ACHN (cell line): ENCODE measurements at regions not wholly inside any gene's neighbourhood (a gene's known extent, or its start where the extent isn't known, plus 50 kb on each side); places are given as distances from the start of the nearest gene placed in this dataset.

ENCODE experiments used
- DNase-seq: peaks from one replicate; pipeline ENCODE4 v3.0.0-alpha.2; 2015
- in situ Hi-C: cut with HindIII; loops from 2 replicates; pipeline ENCODE4 v1.10.0; 2017; ENCODE audit warnings: low sequenced_read_pairs, low pct_ligation_motif_present, low pct_unique_long_range_greater_than_20kb

DNA sequence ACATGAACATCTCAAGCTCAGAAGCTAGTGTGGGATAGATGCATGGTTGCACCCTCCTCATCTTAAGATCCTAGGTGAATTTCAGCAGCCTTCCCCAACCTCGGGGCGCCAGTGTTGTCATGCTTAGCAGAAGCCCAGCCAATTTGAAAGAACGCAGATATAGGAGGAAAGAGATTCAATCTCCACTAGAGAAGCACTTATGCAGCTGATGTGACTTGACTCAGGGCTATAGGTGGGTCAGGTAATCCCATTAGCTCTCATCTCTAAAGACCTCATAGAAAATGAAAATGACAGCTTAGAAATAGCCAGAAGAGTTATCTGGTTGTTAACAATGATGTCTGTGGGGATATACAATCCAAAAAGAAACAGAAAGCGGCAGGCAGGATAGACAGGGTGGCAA lies 310.5 kb downstream of the GPAM start:
- DNase-seq, result no peak
- in situ Hi-C loops, result no loop called here

DNA sequence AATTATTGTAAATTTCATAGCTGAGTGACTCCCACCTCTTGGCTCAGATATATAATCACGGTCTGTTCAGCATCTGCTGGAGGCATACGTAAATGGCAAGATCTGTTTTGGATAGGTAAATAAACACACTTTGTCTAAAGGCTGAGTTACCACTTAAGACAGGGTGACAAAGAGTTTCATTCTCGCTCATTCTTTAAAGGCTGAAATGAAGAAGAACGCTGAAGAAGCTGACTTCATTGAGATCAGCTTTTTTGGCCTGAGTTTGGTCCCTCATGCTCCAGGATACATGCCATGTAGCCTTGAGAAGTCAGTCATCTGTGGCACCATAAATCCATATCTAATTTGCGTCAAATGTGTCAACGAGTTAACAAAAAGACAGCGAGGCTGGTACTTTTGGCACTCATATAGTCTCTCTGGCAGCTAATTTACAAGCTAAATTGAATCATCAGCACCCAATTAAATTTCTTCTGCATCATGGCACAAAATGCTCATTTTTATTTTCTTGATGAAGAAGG lies 309.9 kb downstream of the GPAM start:
- DNase-seq, result no peak
- in situ Hi-C loops, result no loop called here

DNA sequence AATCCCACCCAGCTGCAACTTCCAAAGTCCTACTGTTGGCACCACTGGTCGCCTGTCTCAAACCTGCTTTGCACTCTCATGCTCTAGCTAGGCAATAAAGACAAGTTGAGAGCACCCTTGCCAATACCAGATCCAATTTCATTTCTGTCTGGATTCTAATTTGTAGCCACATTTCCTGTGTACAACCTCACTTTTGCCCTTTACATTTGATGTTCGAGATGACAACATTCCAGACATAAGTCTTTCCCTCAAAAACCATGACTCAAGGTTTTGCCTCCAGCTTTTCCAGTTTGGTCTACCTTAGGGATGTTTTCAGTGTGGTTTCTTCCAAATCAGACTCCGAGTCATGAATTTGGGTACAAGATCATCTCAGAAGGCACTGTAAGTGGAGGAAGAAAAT lies 309.0 kb downstream of the GPAM start:
- in situ Hi-C loops, result no loop called here

DNA sequence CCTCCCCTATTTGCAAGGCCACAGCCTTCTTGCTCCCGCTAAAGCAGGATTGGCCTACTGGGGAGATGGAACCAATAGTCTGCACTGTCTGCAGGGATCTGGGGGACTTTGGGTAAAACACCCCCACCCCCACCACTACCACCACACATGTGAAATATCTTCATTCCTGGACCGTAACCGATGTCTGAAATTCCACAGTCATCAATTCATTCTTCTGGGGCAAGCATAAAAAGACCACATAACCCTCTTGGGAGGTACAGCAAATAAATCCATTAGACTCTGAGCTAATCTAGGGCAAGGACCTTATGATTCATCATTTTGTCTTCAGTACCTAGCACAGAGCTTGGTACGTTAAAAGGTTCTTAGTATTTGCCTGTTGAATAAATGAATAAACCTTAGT lies 307.8 kb downstream of the GPAM start:
- in situ Hi-C loops, result no loop called here
- no peak for DNase-seq

More for the DNA sequence above, 309.0 kb downstream of the GPAM start:
- no peak for DNase-seq

DNA sequence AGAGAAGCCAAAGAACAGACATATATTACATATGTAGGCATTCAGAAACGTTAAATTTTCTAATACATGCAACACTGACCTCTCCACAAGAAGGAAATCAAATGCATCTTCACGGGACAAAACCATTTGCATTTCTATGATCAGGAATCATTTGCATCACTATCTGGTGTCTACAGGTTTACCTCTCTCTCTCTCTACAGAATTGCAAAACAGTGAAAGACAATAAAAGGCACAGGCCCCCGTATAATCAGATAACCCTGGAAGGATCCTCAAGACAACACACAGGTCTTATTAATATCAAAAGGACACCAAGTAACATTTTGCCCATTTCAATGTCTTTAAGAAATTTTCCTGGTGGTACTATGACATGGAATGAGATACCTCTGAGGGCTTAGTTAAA lies 306.3 kb downstream of the GPAM start:
- in situ Hi-C loops, result no loop called here
- DNase-seq, result no peak

- in situ Hi-C loops, result no loop called here
Observed at GRCh38 chr10:111879969-111880368, 303.6 kb downstream of the GPAM start.

GRCh38 chr10:111885046-111885445 lies 298.5 kb downstream of the GPAM start:
- in situ Hi-C loops, result no loop called here

More at GRCh38 chr10:111879969-111880368, 303.6 kb downstream of the GPAM start:
- no peak for DNase-seq

GRCh38 chr10:111885919-111886318 lies 297.6 kb downstream of the GPAM start:
- no peak for DNase-seq
- in situ Hi-C loops, result no loop called here

More at GRCh38 chr10:111885046-111885445, 298.5 kb downstream of the GPAM start:
- no peak for DNase-seq

- in situ Hi-C loops, result no loop called here
Observed at GRCh38 chr10:111887266-111887665, 296.3 kb downstream of the GPAM start.

GRCh38 chr10:111890046-111890445 lies 293.5 kb downstream of the GPAM start:
- no peak for DNase-seq
- in situ Hi-C loops, result no loop called here

More at GRCh38 chr10:111887266-111887665, 296.3 kb downstream of the GPAM start:
- DNase-seq, result no peak

- no peak for DNase-seq
- in situ Hi-C loops, result no loop called here
Observed at GRCh38 chr10:111916011-111916410, 267.6 kb downstream of the GPAM start.

DNA sequence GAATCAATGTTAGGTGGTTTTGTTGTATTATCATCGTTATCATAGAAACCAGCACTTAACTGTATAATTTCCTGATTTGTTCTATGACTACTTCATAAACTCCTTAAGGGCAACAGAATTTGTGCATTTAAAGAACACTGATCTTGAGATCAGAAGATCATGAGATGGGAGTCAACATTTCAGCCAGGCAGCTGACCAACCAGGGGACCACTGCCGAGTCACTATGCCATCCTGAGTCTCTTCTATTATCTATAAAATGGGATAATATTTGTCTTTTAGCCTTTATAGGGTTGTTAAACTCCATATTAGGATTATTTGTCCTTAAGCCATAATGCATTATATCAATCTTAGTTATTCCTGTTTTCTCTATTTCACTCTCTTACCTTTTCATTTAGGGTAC lies 261.7 kb downstream of the GPAM start:
- no peak for DNase-seq
- in situ Hi-C loops, result no loop called here

GRCh38 chr10:111923032-111923431 lies 260.5 kb downstream of the GPAM start:
- in situ Hi-C loops, result no loop called here
- no peak for DNase-seq

- in situ Hi-C loops, result no loop called here
- DNase-seq, result no peak
Observed at GRCh38 chr10:111926286-111926685, 257.3 kb downstream of the GPAM start.

- in situ Hi-C loops, result no loop called here
- DNase-seq, result no peak
Observed at GRCh38 chr10:111933937-111934336, 249.6 kb downstream of the GPAM start.

DNA sequence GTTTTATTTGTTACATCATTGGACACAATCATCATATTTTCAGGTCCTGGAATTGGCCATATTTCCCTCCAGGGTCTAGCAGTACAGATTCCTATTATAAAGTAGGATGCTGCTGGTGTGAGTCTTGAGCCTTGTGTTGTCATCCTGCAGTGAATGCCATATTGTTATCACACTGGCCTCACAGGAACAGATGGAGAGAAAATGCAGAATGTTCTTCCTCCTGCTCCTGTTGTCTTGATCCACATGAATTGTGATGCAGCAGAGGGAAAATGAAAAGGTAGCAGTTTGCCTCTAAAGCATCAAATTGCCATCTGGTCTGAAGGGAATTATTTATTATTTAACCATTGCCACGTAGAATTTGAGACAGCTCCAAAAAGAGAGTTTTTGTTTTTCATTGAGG lies 248.6 kb downstream of the GPAM start:
- in situ Hi-C loops, result no loop called here
- DNase-seq, result no peak

GRCh38 chr10:111936143-111936542 lies 247.4 kb downstream of the GPAM start:
- no peak for DNase-seq
- in situ Hi-C loops, result no loop called here

GRCh38 chr10:111944331-111944730 lies 239.2 kb downstream of the GPAM start:
- in situ Hi-C loops, result no loop called here
- DNase-seq, result no peak

GRCh38 chr10:111953949-111954348 lies 229.6 kb downstream of the GPAM start:
- no peak for DNase-seq
- in situ Hi-C loops, result no loop called here

DNA sequence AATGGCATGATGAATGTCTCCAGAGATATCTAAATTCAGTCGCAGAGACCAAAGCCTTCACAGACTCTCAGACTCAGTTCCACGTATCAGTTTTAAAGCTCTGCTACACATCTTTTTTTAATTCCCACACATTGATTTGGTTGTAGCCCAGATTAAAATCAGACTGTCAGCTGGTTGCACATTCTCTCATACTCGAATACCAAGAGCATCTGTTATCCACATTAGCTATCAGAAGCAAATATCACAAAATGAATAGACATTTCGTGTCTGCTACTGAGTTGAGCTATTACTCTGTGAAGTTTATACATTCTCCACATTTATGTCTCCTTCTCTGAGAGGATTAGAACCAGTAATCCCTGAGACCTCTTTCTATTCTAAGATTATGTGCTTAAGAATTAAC lies 229.2 kb downstream of the GPAM start:
- in situ Hi-C loops, result no loop called here
- no peak for DNase-seq

DNA sequence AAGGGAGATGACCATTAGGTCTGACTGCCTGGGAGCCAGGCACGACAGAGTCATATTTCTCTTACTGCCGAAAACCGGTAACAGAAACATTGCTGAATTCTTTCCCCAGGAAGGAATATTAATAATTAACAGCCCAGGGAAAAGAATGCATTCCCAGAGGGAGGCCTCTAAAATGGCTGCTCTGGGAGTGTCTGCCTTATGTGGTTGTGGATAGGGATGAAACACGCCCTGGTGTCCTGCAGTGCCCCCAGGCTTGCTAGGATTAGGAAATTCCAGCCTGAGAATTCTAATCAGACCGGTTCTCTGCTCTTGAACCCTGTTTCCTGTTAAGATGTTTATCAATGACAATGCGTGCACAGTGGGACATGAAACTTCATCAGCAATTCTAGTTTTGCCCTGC lies 226.7 kb downstream of the GPAM start:
- in situ Hi-C loops, result no loop called here
- peak; percentile 24 for DNase-seq
